Small intestine (tissue), 7 donors: ENCODE measurements at regions not wholly inside any gene's neighbourhood (a gene's known extent, or its start where the extent isn't known, plus 50 kb on each side); places are given as distances from the start of the nearest gene placed in this dataset.
A peak's percentile ranks its signal among the peaks of the same experiment; 100 is the strongest.

Source experiments
- DNase-seq, 2 donors: peaks; one replicate each; pipeline versions ENCODE4 v3.0.0 to v3.0.0-alpha.2; 2013
- FAIRE-seq: peaks from 2 replicates; lab custom pipeline; 2012; peaks lifted over from hg19 to GRCh38; lab: Jason Lieb, UNC
- H3K27ac ChIP-seq, 3 donors: one replicate each; pipeline ENCODE4 v1.5.1; 2013; ENCODE audit warnings: low read length in 2 of 3, mild to moderate bottlenecking in 2 of 3, control low read depth in 1 of 3, inconsistent platforms in 1 of 3, low read depth in 1 of 3, moderate library complexity in 1 of 3
- H3K27me3 ChIP-seq, 3 donors: one replicate each; pipeline ENCODE4 v1.6.1; 2013; ENCODE audit warnings: low read length in 3 of 3, inconsistent platforms in 1 of 3; ENCODE audit not compliant: control insufficient read depth in 3 of 3, insufficient read depth in 3 of 3
- H3K36me3 ChIP-seq, 3 donors: one replicate each; pipeline ENCODE4 v1.6.1; 2013; ENCODE audit warnings: low read length in 3 of 3, inconsistent platforms in 1 of 3, low read depth in 1 of 3, mild to moderate bottlenecking in 1 of 3, moderate library complexity in 1 of 3; ENCODE audit not compliant: control insufficient read depth in 3 of 3, insufficient read depth in 2 of 3
- H3K4me1 ChIP-seq, 3 donors: one replicate each; pipeline ENCODE4 v1.6.1; 2013; ENCODE audit warnings: low read length in 2 of 3, inconsistent platforms in 1 of 3, low read depth in 1 of 3, mild to moderate bottlenecking in 1 of 3, moderate library complexity in 1 of 3; ENCODE audit not compliant: control insufficient read depth in 3 of 3, insufficient read depth in 2 of 3
- H3K4me3 ChIP-seq, 3 donors: one replicate each; pipeline ENCODE4 v1.5.1; 2013; ENCODE audit warnings: low read length in 3 of 3, control low read depth in 1 of 3, inconsistent platforms in 1 of 3, low read depth in 1 of 3, mild to moderate bottlenecking in 1 of 3, moderate library complexity in 1 of 3
- H3K9me3 ChIP-seq, 2 donors: one replicate each; pipeline ENCODE4 v1.6.1; 2013; ENCODE audit warnings: low read depth in 1 of 2, low read length in 1 of 2; ENCODE audit not compliant: control insufficient read depth in 2 of 2, insufficient read depth in 1 of 2
- WGBS, 3 donors: extraction: QIAGEN DNeasy Blood & Tissue Kit; methylation state at CpG; one replicate each; pipeline ENCODE4 v1.1.7; 2013; 5-methylcytosine and 5-hydroxymethylcytosine counted together
- donor health status: healthy with polysubstance abuse.
- donor health status: control.
- donor health status: control.
- donor health status: Bipolar disorder and iron deficiency.
- donor health status: healthy.

DNA sequence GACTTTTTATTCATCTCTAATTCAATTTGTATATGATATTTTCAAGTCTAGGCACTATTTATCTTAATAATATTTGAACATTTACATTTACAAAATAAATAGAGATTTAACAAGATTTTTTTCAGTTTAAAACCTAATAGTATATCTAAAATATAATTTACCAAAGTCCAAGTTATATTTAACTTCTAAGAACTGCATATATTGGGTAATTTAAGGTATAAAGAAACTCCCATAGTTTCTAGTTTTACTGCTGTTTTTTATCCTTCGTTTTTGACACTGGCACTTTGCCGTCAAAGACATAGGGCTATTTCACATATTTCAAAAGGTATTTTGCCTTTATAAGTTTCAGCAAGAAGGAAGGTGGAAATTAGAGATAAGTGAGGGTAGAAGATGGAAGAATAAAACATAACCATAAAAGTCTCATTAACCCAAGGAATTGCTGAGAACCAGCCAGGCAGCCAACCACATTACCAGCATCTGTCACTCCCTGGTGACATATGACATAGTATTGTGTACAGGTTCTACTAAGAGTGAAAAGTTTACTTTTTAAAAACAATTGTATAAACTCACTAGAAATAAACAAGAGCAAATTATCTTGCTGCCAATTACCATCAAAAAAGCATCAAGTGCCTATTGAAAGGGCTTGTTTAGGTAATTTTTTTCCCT is 251.5 kb downstream of the NSUN3 start:
- Histone ChIP-seq H3K36me3 (no peaks in the 10 kb centered on the region), H3K9me3 (no peaks in the 10 kb centered on the region), H3K27me3 (no peaks in the 10 kb centered on the region), H3K27ac (no peak overlapping the region), H3K4me3 (no peak overlapping the region), H3K4me1 (no peaks in the 10 kb centered on the region)
- FAIRE-seq (peak; percentile 81), DNase-seq (peak in 1 of 2 donors; percentile 36)
- 24 to 66% (median 45%) methylated on average over 2 of the region's 2 CpGs for WGBS, 3 donors

DNA sequence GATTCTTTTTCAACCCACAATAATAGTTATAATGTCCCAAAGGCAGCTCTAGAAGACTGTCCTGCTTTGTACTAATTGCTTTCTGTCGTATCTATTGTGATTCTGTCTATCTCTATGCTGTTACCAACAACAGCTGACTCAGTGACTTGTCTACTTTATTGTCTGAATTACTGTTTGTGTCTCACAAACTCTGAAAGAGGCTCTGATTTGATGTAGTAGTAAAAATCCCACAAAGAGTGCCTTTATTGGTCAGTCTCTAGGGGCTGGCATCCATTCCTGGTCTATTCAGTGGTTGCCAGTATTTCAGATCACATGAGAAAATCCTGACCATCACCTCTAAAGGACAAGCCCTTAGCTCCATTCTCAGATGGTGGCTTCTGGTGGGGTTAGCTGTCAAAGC is 254.2 kb downstream of the NSUN3 start:
- H3K36me3 ChIP-seq, result no peaks in the 10 kb centered on the region
- no peaks in the 10 kb centered on the region for H3K4me1 ChIP-seq
- DNase-seq (no peak), FAIRE-seq (no peak)
- no peak overlapping the region for H3K4me3 ChIP-seq
- H3K9me3 ChIP-seq, result no peaks in the 10 kb centered on the region
- H3K27me3 ChIP-seq, result no peaks in the 10 kb centered on the region
- WGBS, 3 donors, result 40 to 67% (median 48%) methylated on average over 1 of the region's 1 CpG
- no peak overlapping the region for H3K27ac ChIP-seq

DNA sequence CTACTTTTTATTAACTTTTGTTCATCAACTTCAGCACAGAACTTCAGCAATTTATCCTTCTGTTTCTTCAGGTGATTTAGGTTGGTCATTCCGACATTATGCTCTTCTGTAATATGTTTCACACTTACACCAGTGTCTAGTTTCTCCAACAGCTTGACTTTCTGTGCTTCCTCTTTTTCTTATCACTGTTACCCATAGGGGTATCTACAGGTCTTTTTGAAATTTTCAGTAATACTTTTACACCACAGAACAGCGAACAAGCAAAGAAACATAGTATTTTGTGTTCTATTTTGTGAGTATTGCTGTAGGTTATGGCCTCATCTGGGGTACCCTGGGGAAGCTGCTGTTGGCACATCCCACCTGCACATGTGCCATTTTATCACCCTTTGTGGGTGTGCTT is 260.7 kb downstream of the NSUN3 start:
- no peaks in the 10 kb centered on the region for H3K4me1 ChIP-seq
- no peak overlapping the region for H3K27ac ChIP-seq
- no peak for DNase-seq
- no peak for FAIRE-seq
- H3K9me3 ChIP-seq, result no peaks in the 10 kb centered on the region
- H3K36me3 ChIP-seq, result no peaks in the 10 kb centered on the region
- no peak overlapping the region for H3K4me3 ChIP-seq
- whole genome bisulfite sequencing, 3 donors, result 59 to 74% (median 68%) methylated on average over 2 of the region's 2 CpGs
- no peaks in the 10 kb centered on the region for H3K27me3 ChIP-seq

DNA sequence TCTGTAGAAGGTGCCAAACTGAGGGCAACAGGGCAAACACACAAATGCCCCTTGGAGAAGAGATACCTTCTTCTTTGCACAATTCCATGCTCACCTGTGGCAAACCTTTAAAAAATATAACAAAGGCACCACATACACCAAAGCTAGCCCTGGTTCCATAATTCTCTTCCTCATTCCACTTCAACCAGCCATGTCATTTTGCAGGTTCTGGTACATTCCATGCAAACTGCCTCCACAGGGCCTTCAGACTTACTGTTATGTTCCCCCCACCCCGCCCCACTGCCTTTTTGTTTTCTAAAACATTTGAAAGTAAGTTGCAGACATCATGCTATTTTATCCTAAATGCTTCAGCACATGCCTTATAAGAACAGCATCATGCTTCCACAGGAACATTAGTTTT is 269.0 kb downstream of the NSUN3 start:
- WGBS, 3 donors, result 63 to 79% (median 65%) methylated on average over 1 of the region's 1 CpG
- FAIRE-seq, result no peak
- no peak overlapping the region for H3K4me3 ChIP-seq
- H3K36me3 ChIP-seq, result no peaks in the 10 kb centered on the region
- H3K9me3 ChIP-seq, result no peaks in the 10 kb centered on the region
- H3K27me3 ChIP-seq, result no peaks in the 10 kb centered on the region
- no peaks in the 10 kb centered on the region for H3K4me1 ChIP-seq
- H3K27ac ChIP-seq, result no peak overlapping the region
- no peak for DNase-seq

DNA sequence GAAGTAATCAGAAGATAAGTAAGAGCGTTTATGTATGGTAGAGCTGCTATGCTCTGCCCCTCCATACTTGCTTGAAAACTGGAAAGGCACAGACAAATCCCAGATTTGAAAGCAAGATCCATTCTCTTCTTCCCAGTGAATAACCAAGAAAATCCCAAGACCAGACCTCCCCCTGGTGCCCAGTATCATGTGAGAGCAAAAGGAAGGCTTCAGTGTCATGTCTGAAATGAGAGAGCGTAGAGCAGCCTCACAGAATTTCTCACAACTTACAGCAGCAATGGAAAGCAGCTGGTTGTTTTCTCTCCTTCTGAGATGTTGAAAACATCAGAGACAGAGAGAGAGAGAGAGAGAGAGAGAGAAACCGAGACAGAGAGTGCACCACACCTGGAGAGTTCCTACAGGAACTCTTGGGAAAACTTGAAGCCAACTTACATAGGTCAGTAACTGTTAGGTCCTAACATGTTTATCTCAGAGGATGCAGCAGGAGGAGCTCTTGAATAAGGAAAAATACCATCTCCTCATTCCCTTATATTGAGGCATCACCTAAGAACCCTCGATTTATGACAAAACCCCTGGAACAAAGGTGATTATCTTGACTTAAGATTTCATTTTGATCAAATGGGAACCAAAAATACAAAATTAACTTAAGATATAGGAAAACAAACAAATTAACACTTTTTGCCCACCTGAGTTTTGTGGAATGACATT is 273.3 kb downstream of the NSUN3 start:
- Histone ChIP-seq H3K4me3 (no peak overlapping the region), H3K27ac (no peak overlapping the region), H3K4me1 (no peaks in the 10 kb centered on the region), H3K27me3 (no peaks in the 10 kb centered on the region), H3K9me3 (no peaks in the 10 kb centered on the region), H3K36me3 (no peaks in the 10 kb centered on the region)
- DNase-seq (peak in 1 of 2 donors; percentile 52), FAIRE-seq (no peak)
- WGBS, 3 donors, result 39 to 58% (median 44%) methylated on average over 4 of the region's 4 CpGs

- no peaks in the 10 kb centered on the region for H3K4me1 ChIP-seq
- no peak overlapping the region for H3K4me3 ChIP-seq
- WGBS, 3 donors, result 89 to 95% (median 93%) methylated on average over 13 of the region's 13 CpGs
- peaks cover 0 to 3% of the 10 kb centered on the region in 2 donors for H3K9me3 ChIP-seq
- no peaks in the 10 kb centered on the region for H3K36me3 ChIP-seq
- no peak for DNase-seq
- H3K27ac ChIP-seq, result no peak overlapping the region
- H3K27me3 ChIP-seq, result no peaks in the 10 kb centered on the region
- no peak for FAIRE-seq
These were observed 282.2 kb downstream of the NSUN3 start for GRCh38 chr3:94345101-94345500.

DNA sequence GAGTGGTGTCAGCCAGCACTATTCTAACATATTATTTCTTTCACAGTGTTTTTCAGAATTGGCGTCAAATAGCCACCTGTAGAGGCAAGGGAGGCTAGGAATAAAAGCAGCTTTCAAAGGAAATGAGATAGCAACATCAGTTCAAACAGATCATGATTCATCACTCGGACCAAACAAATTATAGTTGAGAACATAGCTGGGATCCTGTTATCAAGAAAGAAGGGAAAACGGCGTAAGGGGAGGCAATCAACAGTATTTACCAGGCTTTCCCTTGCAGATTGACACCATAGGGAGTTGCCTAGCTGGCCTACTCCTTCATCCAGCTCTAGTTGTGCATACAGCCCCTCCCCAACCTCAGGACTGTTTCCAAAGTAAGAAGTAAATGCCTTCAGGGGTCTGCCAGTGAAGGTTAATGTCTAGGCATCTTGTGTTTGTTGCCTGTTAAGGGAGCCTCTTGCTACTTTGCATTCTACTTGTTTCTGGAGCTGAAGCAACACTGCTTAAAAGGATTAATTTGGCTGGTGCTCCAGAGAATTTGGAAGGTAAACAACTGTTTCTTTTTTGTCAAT is 286.5 kb downstream of the NSUN3 start:
- Histone ChIP-seq H3K9me3 (peaks cover 0 to 3% of the 10 kb centered on the region in 2 donors), H3K27ac (no peak overlapping the region), H3K4me3 (no peak overlapping the region), H3K4me1 (no peaks in the 10 kb centered on the region), H3K27me3 (no peaks in the 10 kb centered on the region), H3K36me3 (no peaks in the 10 kb centered on the region)
- 56 to 69% (median 66%) methylated on average over 4 of the region's 4 CpGs for WGBS, 3 donors
- FAIRE-seq, result no peak
- DNase-seq, result no peak

DNA sequence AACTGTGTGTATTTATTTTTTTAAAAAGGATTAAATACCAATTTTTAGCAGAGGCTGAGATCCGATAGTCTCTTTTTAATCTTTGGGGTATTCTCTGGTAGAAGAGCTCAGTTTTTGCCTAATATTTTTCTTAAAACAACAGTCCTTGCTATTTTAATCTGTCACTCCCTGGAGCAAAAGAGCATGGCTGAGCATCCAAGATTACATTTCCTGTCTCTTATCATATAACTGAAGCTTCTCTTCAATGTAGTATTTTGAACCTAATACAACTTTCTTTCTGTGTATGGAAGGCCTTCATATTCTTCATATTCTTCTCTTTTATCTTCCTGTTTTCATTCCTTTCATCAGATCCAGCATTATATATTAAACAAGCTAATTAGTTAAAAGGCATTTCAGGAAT is 293.7 kb downstream of the NSUN3 start:
- WGBS, 3 donors, result 87 to 97% (median 89%) methylated on average over 1 of the region's 1 CpG
- H3K4me3 ChIP-seq, result no peak overlapping the region
- H3K27me3 ChIP-seq, result no peaks in the 10 kb centered on the region
- no peaks in the 10 kb centered on the region for H3K4me1 ChIP-seq
- FAIRE-seq, result no peak
- H3K36me3 ChIP-seq, result no peaks in the 10 kb centered on the region
- H3K9me3 ChIP-seq, result no peaks in the 10 kb centered on the region
- H3K27ac ChIP-seq, result no peak overlapping the region
- DNase-seq, result no peak
